ENCODE measurements at regions not wholly inside any gene's neighbourhood (a gene's known extent, or its start where the extent isn't known, plus 50 kb on each side); places are given as distances from the start of the nearest gene placed in this dataset.

DNA sequence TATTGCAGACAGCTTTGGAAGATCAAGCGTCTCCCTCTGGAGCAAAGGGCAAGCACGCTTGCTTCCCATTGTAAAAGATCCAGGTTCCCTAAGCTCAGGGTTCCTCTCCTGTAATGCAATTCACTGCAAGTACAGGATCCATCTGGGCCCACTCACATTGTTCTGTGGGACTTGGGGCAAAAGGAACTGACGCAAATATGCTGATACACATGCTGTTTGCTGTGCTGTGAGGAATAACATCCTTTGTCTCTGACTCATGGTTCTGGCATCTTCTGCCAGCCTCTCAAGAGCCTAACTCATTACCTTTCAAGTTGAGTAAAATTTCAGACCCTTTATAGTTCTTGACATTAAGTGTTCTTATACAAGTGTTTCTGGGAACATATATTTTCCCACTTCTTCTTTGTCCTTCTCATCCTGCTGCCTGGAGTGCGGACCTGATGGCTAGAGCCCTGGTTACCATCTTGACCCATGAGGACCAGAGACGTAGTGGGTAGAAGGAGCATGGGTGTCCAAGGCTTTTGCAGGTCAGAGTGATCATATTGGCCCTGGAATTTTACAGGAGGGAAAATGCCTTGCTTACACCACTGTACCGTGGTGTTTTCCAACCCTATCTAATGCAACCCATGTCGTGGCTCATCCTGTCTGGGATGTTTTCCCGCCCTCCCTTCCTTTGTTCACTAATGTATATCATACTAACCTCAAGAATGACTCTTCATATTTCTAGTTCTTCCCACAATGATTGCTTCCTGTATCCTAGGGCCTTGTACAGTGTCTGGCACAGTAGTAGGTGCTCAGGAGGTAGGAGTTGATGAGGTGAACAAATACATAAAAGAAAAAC is 145.7 kb upstream of the GLI2 start:
- H3K36me3 ChIP-seq (ENCODE audit: control insufficient read depth in 2 of 2, extremely low read depth in 1 of 2, insufficient read depth in 1 of 2, low read length in 1 of 2), result no peaks in the 10 kb centered on the region
- no peak overlapping the region for H3K27ac Mint-ChIP-seq
- H3K27me3 ChIP-seq (replicated peaks in 1 of 2; ENCODE audit: control insufficient read depth in 2 of 2, extremely low read depth in 1 of 2, insufficient read depth in 2 of 2, low read length in 1 of 2), result peaks cover 2 to 50% of the 10 kb centered on the region in 2 experiments
- H3K27ac ChIP-seq (ENCODE audit: low read length), result no peak overlapping the region
- CTCF ChIA-PET, result no interaction called here
- WGBS (ENCODE audit: insufficient coverage), result 83% methylated on average over 1 of the region's 8 CpGs
- peaks cover 4 to 7% (median 5%) of the 10 kb centered on the region in 3 donors for H3K4me1 Mint-ChIP-seq
- DNase-seq (no peak), ATAC-seq (replicated peaks in 1 of 4) (no peak)
- H3K4me3 Mint-ChIP-seq, result no peak overlapping the region
- no peak overlapping the region for H3K4me3 ChIP-seq (ENCODE audit: control insufficient read depth in 1 of 2, extremely low read depth in 1 of 2, low read length in 1 of 2)
- no peaks in the 10 kb centered on the region for H3K9me3 Mint-ChIP-seq
- POLR2A ChIA-PET, result no interaction called here
- no peaks in the 10 kb centered on the region for H3K36me3 Mint-ChIP-seq
- H3K4me1 ChIP-seq (ENCODE audit: control insufficient read depth in 1 of 2, extremely low read depth in 1 of 2, insufficient read depth in 2 of 2, low read length in 2 of 2), result no peaks in the 10 kb centered on the region
- H3K27me3 Mint-ChIP-seq, result peaks cover 46% of the 10 kb centered on the region in 2 donors
- H3K9me3 ChIP-seq, result no peaks in the 10 kb centered on the region

- Histone ChIP-seq H3K36me3 (ENCODE audit: control insufficient read depth in 2 of 2, extremely low read depth in 1 of 2, insufficient read depth in 1 of 2, low read length in 1 of 2) (no peaks in the 10 kb centered on the region), H3K4me1 (ENCODE audit: control insufficient read depth in 1 of 2, extremely low read depth in 1 of 2, insufficient read depth in 2 of 2, low read length in 2 of 2) (no peaks in the 10 kb centered on the region), H3K27me3 (replicated peaks in 1 of 2; ENCODE audit: control insufficient read depth in 2 of 2, extremely low read depth in 1 of 2, insufficient read depth in 2 of 2, low read length in 1 of 2) (peaks cover 2 to 51% of the 10 kb centered on the region in 2 experiments), H3K4me3 (ENCODE audit: control insufficient read depth in 1 of 2, extremely low read depth in 1 of 2, low read length in 1 of 2) (no peak overlapping the region), H3K9me3 (no peaks in the 10 kb centered on the region), H3K27ac (ENCODE audit: low read length) (no peak overlapping the region)
- ChIA-PET POLR2A (no interaction called here), CTCF (interaction anchor here in 1 of 2 donors (0.7 kb wide), 1 partner anchor 507 kb away, joined by 3 read pairs; no protein-coding TSS in a partner anchor)
- no peak overlapping the region for H3K4me3 Mint-ChIP-seq
- H3K9me3 Mint-ChIP-seq, result no peaks in the 10 kb centered on the region
- no peak for DNase-seq
- H3K36me3 Mint-ChIP-seq, result no peaks in the 10 kb centered on the region
- 86% methylated on average over 1 of the region's 1 CpG for WGBS (ENCODE audit: insufficient coverage)
- H3K27ac Mint-ChIP-seq, result no peak overlapping the region
- H3K27me3 Mint-ChIP-seq, result peaks cover 38% of the 10 kb centered on the region in 2 donors
- H3K4me1 Mint-ChIP-seq, result peaks cover 4 to 7% (median 5%) of the 10 kb centered on the region in 3 donors
- no peak for ATAC-seq (replicated peaks in 1 of 4)
These were observed 144.8 kb upstream of the GLI2 start for GRCh38 chr2:120590841-120591240.

- Mint-ChIP-seq H3K4me3 (no peak overlapping the region), H3K27ac (no peak overlapping the region), H3K4me1 (peaks cover 2 to 3% (median 3%) of the 10 kb centered on the region in 3 donors), H3K36me3 (no peaks in the 10 kb centered on the region), H3K9me3 (no peaks in the 10 kb centered on the region), H3K27me3 (peaks cover 32% of the 10 kb centered on the region in 2 donors)
- H3K4me1 ChIP-seq (ENCODE audit: control insufficient read depth in 1 of 2, extremely low read depth in 1 of 2, insufficient read depth in 2 of 2, low read length in 2 of 2), result no peaks in the 10 kb centered on the region
- POLR2A ChIA-PET, result no interaction called here
- no peaks in the 10 kb centered on the region for H3K9me3 ChIP-seq
- WGBS (ENCODE audit: insufficient coverage), result 83% methylated on average over 6 of the region's 7 CpGs
- H3K36me3 ChIP-seq (ENCODE audit: control insufficient read depth in 2 of 2, extremely low read depth in 1 of 2, insufficient read depth in 1 of 2, low read length in 1 of 2), result no peaks in the 10 kb centered on the region
- CTCF ChIA-PET, result interaction anchor here in 1 of 2 donors (0.7 kb wide), 1 partner anchor 506 kb away, joined by 3 read pairs; no protein-coding TSS in a partner anchor
- no peak overlapping the region for H3K27ac ChIP-seq (ENCODE audit: low read length)
- H3K4me3 ChIP-seq (ENCODE audit: control insufficient read depth in 1 of 2, extremely low read depth in 1 of 2, low read length in 1 of 2), result no peak overlapping the region
- ATAC-seq (replicated peaks in 1 of 4) (no peak), DNase-seq (no peak)
- peaks cover 2 to 49% of the 10 kb centered on the region in 2 experiments for H3K27me3 ChIP-seq (replicated peaks in 1 of 2; ENCODE audit: control insufficient read depth in 2 of 2, extremely low read depth in 1 of 2, insufficient read depth in 2 of 2, low read length in 1 of 2)
These were observed 144.1 kb upstream of the GLI2 start for GRCh38 chr2:120591572-120591971.

DNA sequence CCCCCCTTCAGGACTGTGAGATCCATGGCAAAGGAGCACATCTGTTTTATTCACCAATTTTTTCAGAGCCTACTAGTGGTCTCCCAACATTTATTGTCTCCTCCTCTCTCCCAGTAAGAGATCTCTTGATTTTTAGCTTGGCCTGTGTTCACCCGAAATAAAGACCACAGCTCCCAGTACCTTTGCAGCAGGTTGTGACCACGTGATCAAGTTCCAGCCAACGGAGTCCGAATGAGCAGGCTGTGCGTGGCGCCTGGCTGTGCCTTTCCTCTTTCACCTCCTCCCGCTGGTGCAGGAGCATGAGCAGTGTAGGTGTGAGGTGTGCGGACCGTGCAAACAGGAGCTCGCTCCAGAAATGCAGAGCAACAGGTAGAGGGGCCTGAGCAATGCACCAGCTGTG is 143.6 kb upstream of the GLI2 start:
- 38% methylated on average over 1 of the region's 10 CpGs for WGBS (ENCODE audit: insufficient coverage)
- ATAC-seq (replicated peaks in 1 of 4) (no peak), DNase-seq (no peak)
- H3K4me1 Mint-ChIP-seq, result peaks cover 0 to 2% (median 0%) of the 10 kb centered on the region in 3 donors
- H3K9me3 ChIP-seq, result no peaks in the 10 kb centered on the region
- H3K4me3 Mint-ChIP-seq, result no peak overlapping the region
- no peaks in the 10 kb centered on the region for H3K9me3 Mint-ChIP-seq
- H3K4me1 ChIP-seq (ENCODE audit: control insufficient read depth in 1 of 2, extremely low read depth in 1 of 2, insufficient read depth in 2 of 2, low read length in 2 of 2), result no peaks in the 10 kb centered on the region
- H3K27me3 ChIP-seq (replicated peaks in 1 of 2; ENCODE audit: control insufficient read depth in 2 of 2, extremely low read depth in 1 of 2, insufficient read depth in 2 of 2, low read length in 1 of 2), result peaks cover 2 to 44% of the 10 kb centered on the region in 2 experiments
- H3K4me3 ChIP-seq (ENCODE audit: control insufficient read depth in 1 of 2, extremely low read depth in 1 of 2, low read length in 1 of 2), result no peak overlapping the region
- ChIA-PET POLR2A (no interaction called here), CTCF (interaction anchor here in 1 of 2 donors (0.5 kb wide), 1 partner anchor 1106 kb away, joined by 3 read pairs; no protein-coding TSS in a partner anchor)
- no peak overlapping the region for H3K27ac Mint-ChIP-seq
- H3K36me3 ChIP-seq (ENCODE audit: control insufficient read depth in 2 of 2, extremely low read depth in 1 of 2, insufficient read depth in 1 of 2, low read length in 1 of 2), result no peaks in the 10 kb centered on the region
- no peaks in the 10 kb centered on the region for H3K36me3 Mint-ChIP-seq
- peaks cover 28 to 29% of the 10 kb centered on the region in 2 donors for H3K27me3 Mint-ChIP-seq
- H3K27ac ChIP-seq (ENCODE audit: low read length), result no peak overlapping the region

GRCh38 chr2:120593921-120594686 is 141.6 kb upstream of the GLI2 start:
- ChIA-PET POLR2A (no interaction called here), CTCF (interaction anchor here in 1 of 2 donors (0.5 kb wide), 1 partner anchor 498 kb away, joined by 4 read pairs; no protein-coding TSS in a partner anchor)
- no peaks in the 10 kb centered on the region for H3K9me3 Mint-ChIP-seq
- Histone ChIP-seq H3K4me3 (ENCODE audit: control insufficient read depth in 1 of 2, extremely low read depth in 1 of 2, low read length in 1 of 2) (no peak overlapping the region), H3K36me3 (ENCODE audit: control insufficient read depth in 2 of 2, extremely low read depth in 1 of 2, insufficient read depth in 1 of 2, low read length in 1 of 2) (no peaks in the 10 kb centered on the region), H3K9me3 (no peaks in the 10 kb centered on the region), H3K27ac (ENCODE audit: low read length) (no peak overlapping the region), H3K27me3 (replicated peaks in 1 of 2; ENCODE audit: control insufficient read depth in 2 of 2, extremely low read depth in 1 of 2, insufficient read depth in 2 of 2, low read length in 1 of 2) (peaks cover 0 to 26% of the 10 kb centered on the region in 2 experiments), H3K4me1 (ENCODE audit: control insufficient read depth in 1 of 2, extremely low read depth in 1 of 2, insufficient read depth in 2 of 2, low read length in 2 of 2) (no peaks in the 10 kb centered on the region)
- peaks cover 13 to 16% of the 10 kb centered on the region in 2 donors for H3K27me3 Mint-ChIP-seq
- ATAC-seq (replicated peaks in 1 of 4), result no peak
- H3K4me1 Mint-ChIP-seq, result no peaks in the 10 kb centered on the region
- H3K4me3 Mint-ChIP-seq, result no peak overlapping the region
- no peaks in the 10 kb centered on the region for H3K36me3 Mint-ChIP-seq
- no peak for DNase-seq
- H3K27ac Mint-ChIP-seq, result no peak overlapping the region
- 76% methylated on average over 5 of the region's 9 CpGs for WGBS (ENCODE audit: insufficient coverage)

DNA sequence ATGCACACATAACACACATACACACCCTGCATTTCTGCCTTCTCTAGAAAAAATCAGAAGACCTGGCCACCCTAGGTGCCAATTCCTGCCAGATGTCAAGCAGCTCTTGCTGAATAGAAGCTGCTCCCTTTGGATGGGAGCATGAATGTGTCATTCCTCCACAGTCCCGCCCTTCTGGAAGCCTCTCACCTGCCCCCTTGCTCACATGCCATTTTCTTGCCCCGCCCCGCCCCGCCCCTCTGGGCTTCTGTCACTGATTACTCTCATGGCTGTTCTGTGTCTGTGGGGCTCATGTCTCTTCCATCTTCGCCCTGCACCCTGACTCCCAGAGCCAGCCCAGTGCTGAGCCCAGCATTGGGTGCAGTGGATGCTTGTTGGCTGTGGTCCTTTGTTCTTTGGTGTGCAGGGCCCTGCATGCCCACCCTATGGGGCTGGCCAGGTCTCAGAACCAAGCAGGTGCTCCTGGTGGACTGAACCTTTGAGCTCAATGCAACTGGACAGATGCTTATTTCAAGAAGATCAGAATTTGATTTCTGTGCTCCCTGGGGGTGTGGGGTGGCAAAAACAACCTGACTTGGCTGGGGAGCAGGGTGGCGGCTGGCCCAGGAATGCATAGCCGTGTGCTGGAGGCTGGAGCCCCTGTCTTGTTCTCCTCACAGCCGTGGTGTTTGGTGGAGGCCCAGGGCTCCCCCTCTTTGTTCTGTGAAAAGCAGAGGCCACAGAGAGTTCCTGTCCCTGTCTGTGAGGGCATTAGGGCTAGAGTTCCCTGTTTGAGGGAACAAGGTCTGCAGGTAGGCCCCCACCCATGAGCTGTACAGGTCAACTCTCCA is 140.6 kb upstream of the GLI2 start:
- Histone ChIP-seq H3K36me3 (ENCODE audit: control insufficient read depth in 2 of 2, extremely low read depth in 1 of 2, insufficient read depth in 1 of 2, low read length in 1 of 2) (no peaks in the 10 kb centered on the region), H3K4me1 (ENCODE audit: control insufficient read depth in 1 of 2, extremely low read depth in 1 of 2, insufficient read depth in 2 of 2, low read length in 2 of 2) (no peaks in the 10 kb centered on the region), H3K4me3 (ENCODE audit: control insufficient read depth in 1 of 2, extremely low read depth in 1 of 2, low read length in 1 of 2) (no peak overlapping the region), H3K27me3 (replicated peaks in 1 of 2; ENCODE audit: control insufficient read depth in 2 of 2, extremely low read depth in 1 of 2, insufficient read depth in 2 of 2, low read length in 1 of 2) (peaks cover 0 to 26% of the 10 kb centered on the region in 2 experiments), H3K27ac (ENCODE audit: low read length) (no peak overlapping the region), H3K9me3 (no peaks in the 10 kb centered on the region)
- ATAC-seq (replicated peaks in 1 of 4) (no peak), DNase-seq (no peak)
- ChIA-PET POLR2A (no interaction called here), CTCF (no interaction called here)
- WGBS (ENCODE audit: insufficient coverage), result 73% methylated on average over 7 of the region's 8 CpGs
- no peaks in the 10 kb centered on the region for H3K9me3 Mint-ChIP-seq
- H3K27me3 Mint-ChIP-seq, result peaks cover 5 to 10% of the 10 kb centered on the region in 2 donors
- H3K4me1 Mint-ChIP-seq, result no peaks in the 10 kb centered on the region
- no peak overlapping the region for H3K4me3 Mint-ChIP-seq
- H3K36me3 Mint-ChIP-seq, result no peaks in the 10 kb centered on the region
- no peak overlapping the region for H3K27ac Mint-ChIP-seq

Data from T-cell (primary cell).